Activated naive CD8-positive, alpha-beta T cell treated with anti-CD3 and anti-CD28 coated beads for 36 hours (primary cell): ENCODE measurements at regions not wholly inside any gene's neighbourhood (a gene's known extent, or its start where the extent isn't known, plus 50 kb on each side); places are given as distances from the start of the nearest gene placed in this dataset.

ENCODE experiments used
- DNase-seq: peaks from one replicate; pipeline ENCODE4 v3.0.0; 2021
- H3K27ac Mint-ChIP-seq: one replicate; pipeline ENCODE4 v1.8.0; 2022; ENCODE audit warnings: mild to moderate bottlenecking, moderate library complexity, mixed read lengths
- H3K27me3 Mint-ChIP-seq: one replicate; pipeline ENCODE4 v1.8.0; 2022; ENCODE audit warnings: mild to moderate bottlenecking, mixed read lengths
- H3K36me3 Mint-ChIP-seq: one replicate; pipeline ENCODE4 v1.8.0; 2021; ENCODE audit warnings: mild to moderate bottlenecking, mixed read lengths
- H3K4me1 Mint-ChIP-seq: one replicate; pipeline ENCODE4 v1.8.0; 2021; ENCODE audit warnings: mixed read lengths
- H3K4me3 Mint-ChIP-seq: one replicate; pipeline ENCODE4 v1.8.0; 2022; ENCODE audit warnings: mild to moderate bottlenecking, moderate library complexity, mixed read lengths
- H3K9me3 Mint-ChIP-seq: one replicate; pipeline ENCODE4 v1.8.0; 2022; ENCODE audit warnings: mixed read lengths

DNA sequence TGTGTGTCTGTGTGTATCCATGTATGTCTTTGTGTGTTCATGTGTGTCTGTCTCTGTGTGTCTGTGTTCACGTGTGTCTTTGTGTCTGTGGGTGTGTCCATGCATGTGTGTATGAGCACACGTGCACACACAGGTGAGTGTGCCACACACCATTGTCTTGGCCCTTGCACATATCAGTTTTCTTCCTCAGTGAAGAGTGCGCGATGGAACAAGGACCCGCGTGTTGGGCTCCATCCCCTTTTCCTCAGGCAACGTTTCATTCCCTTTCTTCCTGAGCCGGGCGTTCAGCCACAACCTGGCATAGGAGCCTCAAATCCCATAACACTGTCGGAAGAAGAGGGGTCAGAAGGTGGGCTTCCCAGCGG lies 74.3 kb downstream of the PTGR3 start:
- H3K27ac Mint-ChIP-seq, result no peak overlapping the region
- H3K9me3 Mint-ChIP-seq, result no peaks in the 10 kb centered on the region
- DNase-seq, result no peak
- H3K36me3 Mint-ChIP-seq, result no peaks in the 10 kb centered on the region
- H3K27me3 Mint-ChIP-seq, result no peaks in the 10 kb centered on the region
- no peaks in the 10 kb centered on the region for H3K4me1 Mint-ChIP-seq
- H3K4me3 Mint-ChIP-seq, result no peak overlapping the region

DNA sequence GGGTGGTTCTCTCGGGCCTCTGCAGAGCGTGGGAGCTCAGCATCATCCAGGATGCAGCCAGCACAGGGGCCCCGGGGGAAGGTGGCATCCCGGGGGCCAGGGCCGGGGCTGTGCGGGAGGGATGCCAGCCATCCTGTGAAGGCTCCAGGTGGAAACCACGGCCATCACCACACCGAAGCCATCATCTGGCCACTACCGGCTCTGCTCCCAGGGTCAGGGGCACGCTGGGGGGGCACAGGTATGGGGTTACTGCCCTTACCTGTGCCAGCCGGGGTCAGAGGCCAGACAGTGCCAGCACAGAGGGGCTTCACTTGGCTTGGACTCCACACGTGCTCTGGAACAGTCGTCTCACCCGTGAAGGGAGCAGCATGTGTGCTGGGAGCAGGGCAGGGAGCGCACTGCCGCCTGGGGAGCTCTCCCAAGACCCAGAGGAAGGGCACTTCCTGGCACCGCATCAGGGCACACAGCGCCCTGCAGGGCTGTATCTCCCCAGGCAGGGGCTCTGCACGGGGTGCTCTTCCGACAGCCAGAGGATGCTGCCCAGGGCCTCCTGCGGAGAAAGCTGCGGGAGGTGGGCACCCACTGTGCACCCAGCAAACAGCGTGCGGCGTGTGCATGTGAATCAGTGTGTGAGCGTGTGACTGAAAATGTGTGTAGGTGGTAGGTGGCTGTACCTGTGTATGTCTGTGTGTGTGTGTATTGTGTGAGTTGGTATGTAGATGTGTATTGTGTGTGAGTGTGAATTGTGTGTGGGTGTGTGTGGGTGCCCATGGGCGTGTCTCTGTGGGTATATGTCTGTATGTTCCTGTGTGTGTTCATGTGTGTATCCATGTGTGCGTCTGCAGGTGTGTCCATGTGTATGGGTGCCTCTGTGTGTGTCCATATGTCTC lies 75.0 kb downstream of the PTGR3 start:
- Mint-ChIP-seq H3K27ac (no peak overlapping the region), H3K9me3 (no peaks in the 10 kb centered on the region), H3K27me3 (no peaks in the 10 kb centered on the region), H3K4me1 (no peaks in the 10 kb centered on the region), H3K4me3 (no peak overlapping the region), H3K36me3 (no peaks in the 10 kb centered on the region)
- no peak for DNase-seq

DNA sequence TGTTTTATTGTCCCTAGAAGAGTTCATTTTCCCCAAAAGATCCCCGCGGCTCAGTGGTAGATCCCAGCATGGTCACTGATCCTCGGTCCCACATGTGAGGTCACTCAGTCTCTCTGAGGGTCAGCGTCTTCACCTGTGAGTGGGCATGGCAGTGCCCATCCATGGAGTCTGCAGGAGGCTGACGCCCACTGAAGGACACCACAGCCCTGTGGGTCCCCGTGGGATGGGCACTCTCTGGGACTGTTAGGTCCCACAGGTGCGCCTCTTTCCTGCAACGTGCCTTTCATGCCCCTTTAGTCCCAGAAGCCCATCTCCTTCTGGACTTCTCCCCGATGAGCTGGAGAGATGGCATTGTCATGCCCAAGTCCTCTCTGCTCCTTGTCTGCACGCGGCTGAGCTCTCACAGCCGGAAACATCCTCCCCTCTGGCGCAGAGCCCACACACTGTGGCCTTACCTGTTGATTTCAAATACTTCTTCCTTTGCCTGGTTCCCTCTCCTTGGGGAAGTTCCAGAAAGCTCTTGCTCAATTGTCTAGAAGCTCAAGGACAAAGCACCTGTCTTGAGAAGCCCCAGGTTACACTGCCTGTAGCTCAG lies 75.9 kb downstream of the PTGR3 start:
- Mint-ChIP-seq H3K4me1 (no peaks in the 10 kb centered on the region), H3K27ac (no peak overlapping the region), H3K27me3 (no peaks in the 10 kb centered on the region), H3K4me3 (no peak overlapping the region), H3K9me3 (no peaks in the 10 kb centered on the region), H3K36me3 (no peaks in the 10 kb centered on the region)
- no peak for DNase-seq

DNA sequence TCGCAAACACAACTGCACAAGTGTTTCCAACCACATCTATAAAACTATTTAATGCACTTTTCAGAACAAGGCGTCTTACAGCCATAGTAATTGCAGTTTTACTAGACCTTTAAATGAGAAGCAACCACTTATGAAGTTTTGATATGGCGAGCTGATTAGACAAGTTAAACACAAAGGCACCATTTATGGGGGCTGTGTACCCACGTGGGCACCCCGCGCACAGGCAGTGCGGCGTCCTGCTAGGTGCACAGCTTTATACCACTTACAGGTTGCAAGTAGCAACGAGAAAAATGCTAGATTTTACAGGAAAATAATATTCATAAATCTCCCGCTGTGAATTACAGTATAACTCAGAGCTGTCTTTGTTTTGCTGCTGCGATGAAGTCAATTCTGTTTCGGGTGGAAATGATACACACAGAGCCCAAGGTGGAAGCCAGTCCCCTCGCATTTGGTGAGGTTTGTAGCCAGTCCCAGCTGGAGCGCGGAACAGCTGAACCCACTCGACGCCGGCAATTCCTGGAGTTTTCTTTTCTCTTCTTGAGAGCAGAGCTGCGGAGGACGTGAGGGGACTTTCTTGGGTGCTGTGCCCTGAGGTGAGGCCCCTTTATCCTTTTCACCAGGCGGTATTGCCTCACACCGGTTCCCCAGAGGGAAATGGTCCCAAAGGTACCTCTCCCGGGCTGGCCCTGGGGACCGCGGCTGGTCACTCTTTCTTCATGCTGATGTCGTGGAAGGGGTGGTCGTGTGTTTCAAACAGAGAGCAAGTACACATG lies 76.7 kb downstream of the PTGR3 start:
- Mint-ChIP-seq H3K27ac (no peak overlapping the region), H3K27me3 (no peaks in the 10 kb centered on the region), H3K4me3 (no peak overlapping the region), H3K9me3 (no peaks in the 10 kb centered on the region), H3K4me1 (no peaks in the 10 kb centered on the region), H3K36me3 (no peaks in the 10 kb centered on the region)
- DNase-seq, result no peak

DNA sequence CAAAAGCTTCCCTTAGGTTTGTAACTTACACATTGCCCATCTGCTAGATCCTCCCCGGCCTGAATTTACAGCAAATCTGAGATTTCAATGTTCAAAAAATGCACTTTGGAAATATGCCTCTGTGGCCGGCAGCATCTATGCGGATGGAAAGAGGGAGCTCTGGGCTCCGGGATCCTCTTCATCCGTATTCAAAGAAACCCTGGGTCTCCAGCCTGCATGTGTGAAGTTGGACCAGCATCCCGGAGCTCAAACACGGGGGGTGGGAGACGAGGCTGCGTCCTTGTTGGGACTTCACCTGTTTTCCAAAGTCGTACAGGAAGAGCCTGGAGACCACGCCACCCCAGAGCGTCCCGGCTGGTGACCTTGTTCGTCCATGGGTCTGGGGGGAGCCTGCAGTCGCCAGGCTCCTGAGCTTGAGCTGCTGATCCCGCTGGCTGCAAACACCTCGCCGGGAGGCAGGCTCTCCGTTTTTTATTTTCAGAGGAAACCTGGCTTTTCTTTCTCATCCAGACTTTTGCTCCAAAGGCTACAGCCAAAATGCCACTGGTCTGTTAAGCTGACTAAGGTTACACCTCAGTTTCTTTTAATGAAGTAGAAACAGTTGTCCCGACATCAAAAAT lies 77.4 kb downstream of the PTGR3 start:
- Mint-ChIP-seq H3K4me3 (no peak overlapping the region), H3K36me3 (no peaks in the 10 kb centered on the region), H3K27me3 (peaks cover 3% of the 10 kb centered on the region), H3K9me3 (no peaks in the 10 kb centered on the region), H3K27ac (no peak overlapping the region), H3K4me1 (no peaks in the 10 kb centered on the region)
- no peak for DNase-seq

DNA sequence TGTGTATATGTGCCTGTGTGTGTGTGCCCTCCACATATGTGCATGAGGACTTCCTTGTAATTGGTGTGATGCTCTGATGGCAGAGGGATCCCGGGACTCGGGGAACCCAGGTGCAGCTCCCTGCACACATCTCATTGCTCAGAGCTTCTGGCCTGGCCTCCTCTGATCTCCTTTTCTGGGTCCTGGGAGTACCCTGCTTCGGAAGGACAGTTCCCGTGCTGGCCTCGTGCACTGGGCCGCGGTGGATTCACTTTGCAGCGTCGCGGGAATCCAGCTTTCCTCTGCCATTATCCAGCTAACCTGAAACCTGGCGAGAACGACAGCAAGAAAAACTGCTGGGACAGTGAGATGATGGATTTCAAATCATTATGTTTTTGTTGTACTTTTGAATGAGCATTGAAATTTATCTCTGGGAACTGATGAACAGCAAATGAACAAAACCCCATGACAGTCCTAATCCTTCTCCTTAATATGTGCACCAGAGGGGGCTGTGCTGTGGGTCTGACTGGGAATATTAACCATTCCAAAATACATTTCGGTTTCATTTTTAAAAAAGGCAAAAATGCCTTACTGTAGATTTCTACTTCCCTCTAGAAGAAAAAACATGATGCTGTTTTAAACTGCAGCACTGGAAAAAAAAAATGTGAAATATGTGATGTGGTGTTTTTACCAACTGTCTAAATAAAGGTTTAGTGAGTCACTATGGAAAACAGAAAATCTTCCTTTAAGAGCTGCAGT lies 78.2 kb downstream of the PTGR3 start:
- no peak overlapping the region for H3K27ac Mint-ChIP-seq
- H3K36me3 Mint-ChIP-seq, result no peaks in the 10 kb centered on the region
- H3K4me3 Mint-ChIP-seq, result no peak overlapping the region
- no peak for DNase-seq
- H3K27me3 Mint-ChIP-seq, result peaks cover 8% of the 10 kb centered on the region
- H3K9me3 Mint-ChIP-seq, result no peaks in the 10 kb centered on the region
- no peaks in the 10 kb centered on the region for H3K4me1 Mint-ChIP-seq

GRCh38 chr18:75129717-75130477 lies 79.0 kb downstream of the PTGR3 start:
- no peaks in the 10 kb centered on the region for H3K4me1 Mint-ChIP-seq
- no peak overlapping the region for H3K4me3 Mint-ChIP-seq
- H3K27me3 Mint-ChIP-seq, result peaks cover 8% of the 10 kb centered on the region
- DNase-seq, result no peak
- no peaks in the 10 kb centered on the region for H3K36me3 Mint-ChIP-seq
- no peak overlapping the region for H3K27ac Mint-ChIP-seq
- no peaks in the 10 kb centered on the region for H3K9me3 Mint-ChIP-seq

GRCh38 chr18:75128911-75129716 lies 79.8 kb downstream of the PTGR3 start:
- no peaks in the 10 kb centered on the region for H3K9me3 Mint-ChIP-seq
- no peak overlapping the region for H3K4me3 Mint-ChIP-seq
- no peak for DNase-seq
- H3K27me3 Mint-ChIP-seq, result peaks cover 8% of the 10 kb centered on the region
- no peak overlapping the region for H3K27ac Mint-ChIP-seq
- H3K4me1 Mint-ChIP-seq, result no peaks in the 10 kb centered on the region
- H3K36me3 Mint-ChIP-seq, result no peaks in the 10 kb centered on the region

GRCh38 chr18:75128051-75128605 lies 80.8 kb downstream of the PTGR3 start:
- Mint-ChIP-seq H3K36me3 (no peaks in the 10 kb centered on the region), H3K27me3 (peaks cover 8% of the 10 kb centered on the region), H3K9me3 (no peaks in the 10 kb centered on the region), H3K4me1 (no peaks in the 10 kb centered on the region), H3K4me3 (no peak overlapping the region), H3K27ac (no peak overlapping the region)
- DNase-seq, result no peak

DNA sequence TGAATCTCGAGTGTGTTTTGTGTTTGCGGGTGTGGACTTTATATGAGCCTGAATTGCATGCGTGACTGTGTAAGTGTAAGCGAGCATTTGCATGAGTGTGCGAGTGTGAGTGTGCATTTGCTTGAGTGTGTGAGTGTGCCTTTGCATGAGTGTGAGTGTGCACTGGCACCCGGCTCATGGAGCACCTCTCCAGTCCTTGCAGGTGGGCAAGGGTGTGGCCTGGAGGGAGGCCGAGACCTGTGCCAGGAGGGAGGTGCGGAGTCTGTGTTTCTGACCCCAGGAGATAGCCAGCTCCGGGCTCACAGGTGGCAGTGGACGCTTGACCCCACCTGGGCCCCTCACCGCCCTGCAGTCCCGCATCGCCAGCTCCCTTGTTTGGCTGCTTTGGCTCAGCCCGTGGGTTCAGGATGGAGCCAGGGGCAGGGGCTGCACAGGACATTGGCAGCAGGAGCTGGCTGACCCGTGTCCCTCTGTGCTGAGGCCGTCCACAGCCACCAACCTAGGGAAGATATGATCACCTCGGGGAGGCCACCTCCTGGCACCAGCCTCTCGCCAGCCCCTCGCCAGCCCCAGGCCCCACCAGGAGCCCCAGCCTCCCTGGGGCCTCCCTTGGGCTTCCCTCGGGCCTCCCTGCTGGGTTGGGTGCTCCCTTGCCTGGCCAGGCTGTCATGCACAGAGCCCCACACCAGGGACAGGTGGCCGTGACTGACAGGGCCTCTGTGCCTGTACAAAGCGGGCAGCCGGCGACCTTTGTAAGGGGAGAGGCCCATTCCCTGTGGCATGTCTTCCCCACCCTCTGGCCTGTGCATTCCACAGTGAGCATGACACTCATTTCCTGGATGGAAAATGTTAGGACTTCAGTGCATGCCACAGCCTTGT lies 81.6 kb downstream of the PTGR3 start:
- no peak for DNase-seq
- Mint-ChIP-seq H3K27ac (no peak overlapping the region), H3K9me3 (no peaks in the 10 kb centered on the region), H3K36me3 (no peaks in the 10 kb centered on the region), H3K4me3 (no peak overlapping the region), H3K4me1 (no peaks in the 10 kb centered on the region), H3K27me3 (peaks cover 8% of the 10 kb centered on the region)

- Mint-ChIP-seq H3K27ac (no peak overlapping the region), H3K4me1 (no peaks in the 10 kb centered on the region), H3K36me3 (no peaks in the 10 kb centered on the region), H3K4me3 (no peak overlapping the region), H3K27me3 (peaks cover 8% of the 10 kb centered on the region), H3K9me3 (no peaks in the 10 kb centered on the region)
- no peak for DNase-seq
These were observed 83.3 kb downstream of the PTGR3 start for GRCh38 chr18:75125382-75126331.

DNA sequence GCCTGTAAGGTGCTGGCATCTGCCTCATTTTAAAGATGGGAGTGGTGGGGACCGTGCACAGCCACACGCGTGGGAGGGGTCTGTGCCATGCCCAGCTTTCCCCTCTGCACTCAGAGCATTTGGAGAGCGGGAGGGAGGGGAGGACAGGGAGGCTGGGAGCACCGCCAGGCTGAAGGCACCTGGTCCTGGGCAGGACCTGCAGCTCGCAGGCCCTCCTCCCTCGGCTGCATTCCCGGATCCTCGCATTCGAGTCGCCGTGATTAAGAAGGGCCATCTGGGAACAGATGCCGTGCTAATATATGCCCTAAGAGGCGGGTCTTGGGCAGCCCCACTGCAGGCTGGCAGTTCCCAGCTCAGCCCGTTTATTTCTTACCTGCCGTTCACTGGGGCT lies 84.0 kb downstream of the PTGR3 start:
- Mint-ChIP-seq H3K27me3 (peaks cover 8% of the 10 kb centered on the region), H3K36me3 (no peaks in the 10 kb centered on the region), H3K9me3 (no peaks in the 10 kb centered on the region), H3K4me3 (no peak overlapping the region), H3K4me1 (no peaks in the 10 kb centered on the region), H3K27ac (no peak overlapping the region)
- no peak for DNase-seq
